Central memory CD8-positive, alpha-beta T cell (primary cell): ENCODE measurements at regions not wholly inside any gene's neighbourhood (a gene's known extent, or its start where the extent isn't known, plus 50 kb on each side); places are given as distances from the start of the nearest gene placed in this dataset.
"Not testable (repeated sequence)": the region's sequence is repeated elsewhere in the genome, so short reads cannot be mapped to it uniquely, and the experiment has no call there.

Experiments used
- ATAC-seq: fragments of 150-1000 bp; cut with Tn5 transposase; replicated peaks from 2 replicates; pipeline ENCODE4 v1.10.0; 2022; ENCODE audit warnings: mild to moderate bottlenecking, moderate FRiP score, moderate number of reproducible peaks; ENCODE audit not compliant: poor library complexity, severe bottlenecking; ENCODE audit errors: extremely low read depth
- DNase-seq, 2 donors: peaks; one replicate each; pipeline ENCODE4 v3.0.0; 2021; ENCODE audit warnings: low spot score in 2 of 2
- H3K27ac Mint-ChIP-seq: one replicate; pipeline ENCODE4 v1.8.0; 2022; ENCODE audit warnings: low read depth, mild to moderate bottlenecking, moderate library complexity, mixed read lengths
- H3K27me3 Mint-ChIP-seq: one replicate; pipeline ENCODE4 v1.8.0; 2022; ENCODE audit warnings: mixed read lengths
- H3K36me3 Mint-ChIP-seq: one replicate; pipeline ENCODE4 v1.8.0; 2022; ENCODE audit warnings: mild to moderate bottlenecking, moderate library complexity, mixed read lengths; ENCODE audit not compliant: insufficient read depth
- H3K4me1 Mint-ChIP-seq: one replicate; pipeline ENCODE4 v1.8.0; 2022; ENCODE audit warnings: mixed read lengths
- H3K4me3 Mint-ChIP-seq: one replicate; pipeline ENCODE4 v1.8.0; 2022; ENCODE audit warnings: mild to moderate bottlenecking, moderate library complexity, mixed read lengths
- H3K9me3 Mint-ChIP-seq: one replicate; pipeline ENCODE4 v1.8.0; 2022; ENCODE audit warnings: mixed read lengths

GRCh38 chr1:82367456-82367855 is 566.7 kb downstream of the ADGRL2 start:
- Mint-ChIP-seq H3K4me3 (no peak overlapping the region), H3K9me3 (peaks cover 33% of the 10 kb centered on the region), H3K27ac (no peak overlapping the region), H3K36me3 (no peaks in the 10 kb centered on the region), H3K27me3 (no peaks in the 10 kb centered on the region), H3K4me1 (no peaks in the 10 kb centered on the region)
- DNase-seq (no peak), ATAC-seq (no peak)

- no peak for ATAC-seq
- Mint-ChIP-seq H3K4me1 (no peaks in the 10 kb centered on the region), H3K27me3 (no peaks in the 10 kb centered on the region)
These were observed 566.0 kb downstream of the ADGRL2 start for GRCh38 chr1:82366689-82367088.

GRCh38 chr1:82359541-82359940 is 558.8 kb downstream of the ADGRL2 start:
- ATAC-seq, H3K4me3 Mint-ChIP-seq, H3K4me1 Mint-ChIP-seq, DNase-seq, H3K27ac Mint-ChIP-seq, H3K36me3 Mint-ChIP-seq, H3K9me3 Mint-ChIP-seq, H3K27me3 Mint-ChIP-seq: not testable (repeated sequence)

More at GRCh38 chr1:82366689-82367088, 566.0 kb downstream of the ADGRL2 start:
- Mint-ChIP-seq H3K4me3 (no peak overlapping the region), H3K9me3 (peaks cover 29% of the 10 kb centered on the region), H3K36me3 (no peaks in the 10 kb centered on the region), H3K27ac (no peak overlapping the region)
- no peak for DNase-seq

- not testable (repeated sequence) for H3K4me3 Mint-ChIP-seq, H3K9me3 Mint-ChIP-seq, H3K4me1 Mint-ChIP-seq, ATAC-seq, H3K27me3 Mint-ChIP-seq, H3K27ac Mint-ChIP-seq, DNase-seq, H3K36me3 Mint-ChIP-seq
These were observed 558.0 kb downstream of the ADGRL2 start for GRCh38 chr1:82358706-82359105.

DNA sequence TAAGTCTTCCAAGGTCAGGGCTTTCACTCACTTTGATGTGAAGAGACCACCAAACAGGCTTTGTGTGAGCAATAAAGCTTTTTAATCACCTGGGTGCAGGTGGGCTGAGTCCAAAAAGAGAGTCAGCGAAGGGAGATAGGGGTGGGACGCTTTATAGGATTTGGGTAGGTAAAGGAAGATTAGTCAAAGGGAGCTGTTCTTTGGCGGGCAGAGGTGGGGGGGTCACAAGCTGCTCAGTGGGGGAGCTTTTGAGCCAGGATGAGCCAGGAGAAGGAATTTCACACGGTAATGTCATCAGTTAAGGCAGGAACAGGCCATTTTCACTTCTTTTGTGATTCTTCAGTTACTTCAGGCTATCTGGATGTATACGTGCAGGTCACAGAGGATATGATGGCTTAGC is 553.8 kb downstream of the ADGRL2 start:
- not testable (repeated sequence) for DNase-seq, H3K4me1 Mint-ChIP-seq, H3K36me3 Mint-ChIP-seq, H3K27me3 Mint-ChIP-seq, H3K9me3 Mint-ChIP-seq, ATAC-seq, H3K27ac Mint-ChIP-seq, H3K4me3 Mint-ChIP-seq

DNA sequence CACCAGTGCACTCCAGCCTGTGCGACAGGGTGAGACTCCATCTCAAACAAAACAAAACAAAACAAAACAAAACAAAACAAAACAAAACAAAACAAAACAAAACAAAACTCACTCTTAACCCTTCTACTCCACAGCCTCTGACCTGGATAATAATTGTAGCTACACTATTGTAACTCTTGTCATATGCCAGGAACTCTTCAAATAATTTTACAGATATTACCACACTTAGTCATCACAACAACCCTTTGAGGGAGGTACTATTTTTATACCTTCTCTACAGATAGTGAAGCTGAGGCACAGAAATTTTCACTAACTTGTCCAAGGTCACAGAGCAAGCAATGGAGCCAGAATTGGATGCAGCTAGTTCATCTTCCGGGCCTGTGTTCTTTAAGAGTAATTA is 547.8 kb downstream of the ADGRL2 start:
- DNase-seq (no peak), ATAC-seq (no peak)
- Mint-ChIP-seq H3K27ac (no peak overlapping the region), H3K4me3 (no peak overlapping the region), H3K9me3 (peaks cover 17% of the 10 kb centered on the region), H3K4me1 (no peaks in the 10 kb centered on the region), H3K27me3 (no peaks in the 10 kb centered on the region), H3K36me3 (no peaks in the 10 kb centered on the region)

DNA sequence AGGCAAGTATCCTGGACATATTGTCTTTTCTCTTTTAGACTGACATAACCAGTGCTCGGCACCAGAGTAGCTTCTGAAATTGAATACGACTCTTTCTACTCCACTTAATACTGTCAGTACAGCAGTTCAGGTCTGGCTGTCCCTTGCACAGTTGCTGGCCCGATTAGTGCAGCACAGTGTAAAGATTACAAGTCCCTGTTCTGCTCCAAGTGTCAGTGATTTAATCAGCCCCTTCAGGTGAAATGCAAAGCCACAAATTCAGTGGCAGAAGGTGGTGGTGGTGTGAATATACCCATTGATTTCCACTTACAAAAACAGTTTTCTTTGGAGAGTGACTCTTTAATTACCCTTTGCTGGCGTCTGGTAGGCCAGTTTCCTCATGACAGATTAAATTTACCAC is 545.4 kb downstream of the ADGRL2 start:
- Mint-ChIP-seq H3K27ac (no peak overlapping the region), H3K9me3 (peaks cover 26% of the 10 kb centered on the region), H3K4me1 (no peaks in the 10 kb centered on the region), H3K36me3 (no peaks in the 10 kb centered on the region), H3K4me3 (no peak overlapping the region), H3K27me3 (no peaks in the 10 kb centered on the region)
- DNase-seq (no peak), ATAC-seq (no peak)

- H3K27me3 Mint-ChIP-seq, result no peaks in the 10 kb centered on the region
- no peaks in the 10 kb centered on the region for H3K36me3 Mint-ChIP-seq
- DNase-seq (no peak), ATAC-seq (no peak)
- peaks cover 23% of the 10 kb centered on the region for H3K9me3 Mint-ChIP-seq
- no peak overlapping the region for H3K27ac Mint-ChIP-seq
- H3K4me3 Mint-ChIP-seq, result no peak overlapping the region
- H3K4me1 Mint-ChIP-seq, result no peaks in the 10 kb centered on the region
These were observed 542.6 kb downstream of the ADGRL2 start for GRCh38 chr1:82343381-82343780.

DNA sequence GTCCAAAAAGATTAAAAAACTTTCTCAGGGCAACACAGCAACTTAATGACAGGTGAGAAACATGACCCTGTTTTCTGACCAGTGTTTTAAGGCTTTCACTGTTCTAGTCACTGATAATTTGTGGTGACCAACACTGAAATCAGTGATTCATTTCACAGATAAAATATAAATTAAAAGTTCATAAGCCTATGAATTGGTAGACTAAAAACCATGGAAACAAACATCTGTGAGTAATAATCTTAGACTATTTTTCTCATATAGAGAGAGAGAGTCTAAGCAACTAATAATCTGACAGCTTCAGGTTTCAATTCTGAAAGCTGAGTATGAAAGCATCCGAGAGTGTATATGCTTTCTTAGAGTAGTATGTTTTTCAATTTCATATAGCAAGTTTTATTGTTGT is 536.9 kb downstream of the ADGRL2 start:
- H3K27ac Mint-ChIP-seq, result no peak overlapping the region
- no peaks in the 10 kb centered on the region for H3K36me3 Mint-ChIP-seq
- H3K4me1 Mint-ChIP-seq, result no peaks in the 10 kb centered on the region
- ATAC-seq (no peak), DNase-seq (no peak)
- no peaks in the 10 kb centered on the region for H3K27me3 Mint-ChIP-seq
- H3K9me3 Mint-ChIP-seq, result peaks cover 34% of the 10 kb centered on the region
- no peak overlapping the region for H3K4me3 Mint-ChIP-seq

DNA sequence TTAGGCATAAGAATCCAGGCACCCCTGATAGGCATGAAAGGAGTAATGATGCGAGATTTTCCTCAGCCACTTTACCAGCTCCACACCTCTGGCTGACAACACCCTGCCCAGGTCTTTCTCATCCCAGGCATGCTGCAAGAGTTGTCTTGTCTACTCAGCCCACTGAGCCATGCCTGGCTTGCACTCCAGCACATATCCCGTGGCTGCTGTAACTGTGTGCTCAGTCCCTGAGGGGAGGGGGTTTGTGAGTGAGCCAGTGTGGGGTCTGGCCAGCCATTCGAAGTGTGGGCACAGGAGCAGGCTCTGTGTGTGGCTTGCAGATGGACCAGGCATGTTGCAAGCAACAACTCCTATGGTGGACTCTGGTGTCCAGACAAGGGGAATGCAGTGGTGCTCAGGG is 529.6 kb downstream of the ADGRL2 start:
- no peak for DNase-seq
- Mint-ChIP-seq H3K27ac (no peak overlapping the region), H3K4me1 (no peaks in the 10 kb centered on the region), H3K27me3 (no peaks in the 10 kb centered on the region), H3K9me3 (peaks cover 35% of the 10 kb centered on the region), H3K36me3 (no peaks in the 10 kb centered on the region), H3K4me3 (no peak overlapping the region)
- no peak for ATAC-seq

- Mint-ChIP-seq H3K4me3 (no peak overlapping the region), H3K9me3 (peaks cover 37% of the 10 kb centered on the region), H3K4me1 (no peaks in the 10 kb centered on the region), H3K27ac (no peak overlapping the region), H3K36me3 (no peaks in the 10 kb centered on the region), H3K27me3 (no peaks in the 10 kb centered on the region)
- ATAC-seq, result no peak
- DNase-seq, result no peak
These were observed 528.5 kb downstream of the ADGRL2 start for GRCh38 chr1:82329226-82329625.

DNA sequence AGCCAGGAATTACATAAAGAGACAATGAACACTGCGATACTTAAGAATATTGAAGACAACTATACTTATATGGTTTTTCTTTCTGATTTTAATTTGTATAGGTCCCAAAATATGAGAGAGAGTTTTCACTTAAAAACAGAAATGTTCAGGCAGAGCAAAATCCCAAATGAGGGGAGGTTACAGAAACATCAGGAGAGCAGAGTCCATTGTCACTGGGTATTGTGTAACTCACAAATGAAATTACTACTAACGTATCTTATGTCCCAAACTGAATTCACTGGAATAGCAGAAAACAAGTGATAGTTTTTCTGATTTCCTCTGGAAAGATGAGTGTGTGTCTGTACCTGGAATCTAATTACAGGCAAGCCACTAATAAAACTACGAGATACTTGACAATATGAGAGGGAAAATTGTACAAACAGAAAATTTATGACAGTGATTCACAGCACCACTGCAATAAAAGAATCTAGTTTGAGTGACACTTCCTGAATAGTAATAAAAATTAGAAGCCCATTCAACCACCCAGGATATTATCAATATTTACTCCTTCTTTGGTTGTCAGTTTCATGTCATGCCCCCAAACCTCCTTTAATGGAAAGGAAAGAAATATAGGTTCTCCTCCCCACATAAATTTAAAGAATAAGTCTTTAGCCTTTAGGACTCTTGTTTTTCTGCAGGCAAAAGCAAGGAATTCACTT is 522.6 kb downstream of the ADGRL2 start:
- H3K27me3 Mint-ChIP-seq, result no peaks in the 10 kb centered on the region
- ATAC-seq (no peak), DNase-seq (no peak)
- no peaks in the 10 kb centered on the region for H3K4me1 Mint-ChIP-seq
- no peak overlapping the region for H3K27ac Mint-ChIP-seq
- H3K4me3 Mint-ChIP-seq, result no peak overlapping the region
- H3K36me3 Mint-ChIP-seq, result no peaks in the 10 kb centered on the region
- peaks cover 13% of the 10 kb centered on the region for H3K9me3 Mint-ChIP-seq

GRCh38 chr1:82321794-82322193 is 521.1 kb downstream of the ADGRL2 start:
- DNase-seq, result no peak
- peaks cover 6% of the 10 kb centered on the region for H3K9me3 Mint-ChIP-seq
- no peak overlapping the region for H3K27ac Mint-ChIP-seq
- no peak overlapping the region for H3K4me3 Mint-ChIP-seq
- no peaks in the 10 kb centered on the region for H3K4me1 Mint-ChIP-seq
- no peak for ATAC-seq
- H3K27me3 Mint-ChIP-seq, result no peaks in the 10 kb centered on the region
- no peaks in the 10 kb centered on the region for H3K36me3 Mint-ChIP-seq
